SK-N-SH treated with all-trans-retinoic acid at 6 μM for 48 hours (cell line): ENCODE measurements at regions not wholly inside any gene's neighbourhood (a gene's known extent, or its start where the extent isn't known, plus 50 kb on each side); places are given as distances from the start of the nearest gene placed in this dataset.

Source experiments
- ARNTL ChIP-seq: fragments of 450-650 bp; formaldehyde crosslinking; IDR thresholded peaks from 2 replicates; pipeline ENCODE4 v1.5.0; 2020; ENCODE audit warnings: low read depth, mild to moderate bottlenecking, moderate library complexity, borderline replicate concordance
- CREB5 ChIP-seq: fragments of 250-450 bp; sonication (Bioruptor Pico); IDR thresholded peaks from 2 replicates; pipeline ENCODE4 v1.5.1; 2020; ENCODE audit warnings: low read depth, mild to moderate bottlenecking, moderate library complexity
- CSDC2 ChIP-seq: fragments of 250-450 bp; sonication (Bioruptor Pico); IDR thresholded peaks from 2 replicates; pipeline ENCODE4 v1.5.0; 2020; ENCODE audit warnings: mild to moderate bottlenecking, moderate library complexity
- ISL1 ChIP-seq: fragments of 250-450 bp; sonication (Bioruptor Pico); IDR thresholded peaks from 2 replicates; pipeline ENCODE4 v2.1.2; 2022; ENCODE audit warnings: mild to moderate bottlenecking, moderate library complexity
- RARB ChIP-seq: fragments of 250-450 bp; sonication (Bioruptor Pico); IDR thresholded peaks from 2 replicates; pipeline ENCODE4 v1.8.0; 2021; ENCODE audit warnings: mild to moderate bottlenecking, moderate library complexity
- ZC3H10 ChIP-seq: fragments of 250-450 bp; sonication (Bioruptor Pico); IDR thresholded peaks from 2 replicates; pipeline ENCODE4 v1.5.1; 2021; ENCODE audit warnings: mild to moderate bottlenecking, moderate library complexity
- ZFP30 ChIP-seq: fragments of 450-650 bp; formaldehyde crosslinking; IDR thresholded peaks from 2 replicates; pipeline ENCODE4 v1.5.0; 2022; ENCODE audit warnings: mild to moderate bottlenecking, moderate library complexity
- ZNF70 ChIP-seq: fragments of 450-650 bp; formaldehyde crosslinking; IDR thresholded peaks from 2 replicates; pipeline ENCODE4 v1.5.0; 2020; ENCODE audit warnings: mild to moderate bottlenecking, moderate library complexity
- TF ChIP-seq, protein P1 (sequence below): fragments of 250-450 bp; sonication (Bioruptor Pico); IDR thresholded peaks from 2 replicates; pipeline ENCODE4 v1.5.0; 2020; ENCODE audit warnings: mild to moderate bottlenecking, moderate library complexity
- TF ChIP-seq, protein P2 (sequence below): fragments of 250-450 bp; sonication (Bioruptor Pico); IDR thresholded peaks from 2 replicates; pipeline ENCODE4 v1.8.0; 2021; ENCODE audit warnings: low read depth, mild to moderate bottlenecking, moderate library complexity, borderline replicate concordance

DNA sequence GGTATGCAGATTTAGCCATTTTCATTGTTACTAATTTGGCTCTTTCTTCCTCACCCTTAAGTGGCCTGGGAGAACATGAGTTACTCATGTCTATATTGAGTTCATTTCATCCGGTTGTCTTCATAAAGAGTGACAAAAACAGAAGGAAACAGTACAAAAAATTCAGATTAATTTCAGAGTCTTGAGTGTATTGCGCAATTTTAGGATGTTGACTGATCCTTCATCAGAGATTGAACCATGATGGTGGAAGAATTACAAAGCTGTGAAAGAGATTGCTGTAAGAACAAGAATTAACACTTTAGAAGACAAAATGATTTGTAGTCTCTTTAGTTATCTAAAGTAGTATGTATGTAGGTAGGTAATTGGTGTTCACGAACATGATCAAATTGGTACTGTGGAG lies 194.0 kb upstream of the PPP1R3A start:
- TF ChIP-seq ZC3H10 (CRISPR knock-in tag) (no peak), ZNF70 (CRISPR knock-in tag) (no peak), CSDC2 (no peak), CREB5 (CRISPR knock-in tag) (no peak), ZFP30 (CRISPR knock-in tag) (no peak), ARNTL (CRISPR knock-in tag) (no peak), ISL1 (CRISPR knock-in tag) (no peak), RARB (no peak)
- TF ChIP-seq, protein P1, sequence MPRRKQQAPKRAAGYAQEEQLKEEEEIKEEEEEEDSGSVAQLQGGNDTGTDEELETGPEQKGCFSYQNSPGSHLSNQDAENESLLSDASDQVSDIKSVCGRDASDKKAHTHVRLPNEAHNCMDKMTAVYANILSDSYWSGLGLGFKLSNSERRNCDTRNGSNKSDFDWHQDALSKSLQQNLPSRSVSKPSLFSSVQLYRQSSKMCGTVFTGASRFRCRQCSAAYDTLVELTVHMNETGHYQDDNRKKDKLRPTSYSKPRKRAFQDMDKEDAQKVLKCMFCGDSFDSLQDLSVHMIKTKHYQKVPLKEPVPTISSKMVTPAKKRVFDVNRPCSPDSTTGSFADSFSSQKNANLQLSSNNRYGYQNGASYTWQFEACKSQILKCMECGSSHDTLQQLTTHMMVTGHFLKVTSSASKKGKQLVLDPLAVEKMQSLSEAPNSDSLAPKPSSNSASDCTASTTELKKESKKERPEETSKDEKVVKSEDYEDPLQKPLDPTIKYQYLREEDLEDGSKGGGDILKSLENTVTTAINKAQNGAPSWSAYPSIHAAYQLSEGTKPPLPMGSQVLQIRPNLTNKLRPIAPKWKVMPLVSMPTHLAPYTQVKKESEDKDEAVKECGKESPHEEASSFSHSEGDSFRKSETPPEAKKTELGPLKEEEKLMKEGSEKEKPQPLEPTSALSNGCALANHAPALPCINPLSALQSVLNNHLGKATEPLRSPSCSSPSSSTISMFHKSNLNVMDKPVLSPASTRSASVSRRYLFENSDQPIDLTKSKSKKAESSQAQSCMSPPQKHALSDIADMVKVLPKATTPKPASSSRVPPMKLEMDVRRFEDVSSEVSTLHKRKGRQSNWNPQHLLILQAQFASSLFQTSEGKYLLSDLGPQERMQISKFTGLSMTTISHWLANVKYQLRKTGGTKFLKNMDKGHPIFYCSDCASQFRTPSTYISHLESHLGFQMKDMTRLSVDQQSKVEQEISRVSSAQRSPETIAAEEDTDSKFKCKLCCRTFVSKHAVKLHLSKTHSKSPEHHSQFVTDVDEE (CRISPR knock-in tag): no peak
- TF ChIP-seq, protein P2, sequence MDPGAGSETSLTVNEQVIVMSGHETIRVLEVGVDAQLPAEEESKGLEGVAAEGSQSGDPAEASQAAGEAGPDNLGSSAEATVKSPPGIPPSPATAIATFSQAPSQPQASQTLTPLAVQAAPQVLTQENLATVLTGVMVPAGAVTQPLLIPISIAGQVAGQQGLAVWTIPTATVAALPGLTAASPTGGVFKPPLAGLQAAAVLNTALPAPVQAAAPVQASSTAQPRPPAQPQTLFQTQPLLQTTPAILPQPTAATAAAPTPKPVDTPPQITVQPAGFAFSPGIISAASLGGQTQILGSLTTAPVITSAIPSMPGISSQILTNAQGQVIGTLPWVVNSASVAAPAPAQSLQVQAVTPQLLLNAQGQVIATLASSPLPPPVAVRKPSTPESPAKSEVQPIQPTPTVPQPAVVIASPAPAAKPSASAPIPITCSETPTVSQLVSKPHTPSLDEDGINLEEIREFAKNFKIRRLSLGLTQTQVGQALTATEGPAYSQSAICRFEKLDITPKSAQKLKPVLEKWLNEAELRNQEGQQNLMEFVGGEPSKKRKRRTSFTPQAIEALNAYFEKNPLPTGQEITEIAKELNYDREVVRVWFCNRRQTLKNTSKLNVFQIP (CRISPR knock-in tag): no peak
